ENCODE measurements at regions not wholly inside any gene's neighbourhood (a gene's known extent, or its start where the extent isn't known, plus 50 kb on each side); places are given as distances from the start of the nearest gene placed in this dataset.
A peak's percentile ranks its signal among the peaks of the same experiment; 100 is the strongest.

DNA sequence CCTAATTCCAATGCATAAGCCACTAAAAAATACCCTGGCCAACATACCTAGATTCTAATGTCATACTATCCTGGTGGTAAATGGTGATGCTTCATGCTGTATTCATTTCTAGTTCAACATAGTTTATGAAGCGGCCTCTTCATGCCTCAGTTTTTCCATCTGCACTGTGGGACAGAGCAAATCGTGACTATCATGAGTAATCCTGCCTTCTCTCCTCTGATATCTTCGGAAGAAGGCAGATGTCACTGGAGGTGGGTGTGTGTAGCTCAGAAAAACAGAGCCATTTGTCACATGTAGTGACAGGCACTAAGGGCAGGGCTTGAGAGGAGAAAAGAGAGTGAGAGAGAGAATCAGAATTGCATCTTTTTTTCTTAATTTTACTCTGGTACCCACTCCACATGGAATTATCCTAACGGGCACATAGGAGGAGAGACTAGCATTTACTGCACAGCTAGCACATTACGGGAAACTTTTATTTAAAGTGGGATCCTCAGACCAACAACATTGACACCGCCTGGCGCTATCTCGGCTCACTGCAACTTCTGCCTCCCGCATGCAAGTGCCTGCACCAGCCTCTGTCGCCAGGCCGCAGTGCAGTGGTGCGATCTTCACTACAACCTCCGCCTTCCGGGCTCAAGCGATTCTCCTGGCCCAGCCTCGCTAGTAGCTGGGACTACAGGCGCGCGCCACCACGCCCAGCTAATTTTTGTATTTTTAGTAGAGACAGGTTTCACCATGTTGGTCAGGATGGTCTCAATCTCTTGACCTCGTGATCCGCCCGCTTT is 78.4 kb upstream of the KCNA3 start:
- no peak for DNase-seq (ENCODE audit: low read depth)
- H3K4me3 ChIP-seq (ENCODE audit: low read length) = no peak overlapping the region
- TF ChIP-seq, protein P1, sequence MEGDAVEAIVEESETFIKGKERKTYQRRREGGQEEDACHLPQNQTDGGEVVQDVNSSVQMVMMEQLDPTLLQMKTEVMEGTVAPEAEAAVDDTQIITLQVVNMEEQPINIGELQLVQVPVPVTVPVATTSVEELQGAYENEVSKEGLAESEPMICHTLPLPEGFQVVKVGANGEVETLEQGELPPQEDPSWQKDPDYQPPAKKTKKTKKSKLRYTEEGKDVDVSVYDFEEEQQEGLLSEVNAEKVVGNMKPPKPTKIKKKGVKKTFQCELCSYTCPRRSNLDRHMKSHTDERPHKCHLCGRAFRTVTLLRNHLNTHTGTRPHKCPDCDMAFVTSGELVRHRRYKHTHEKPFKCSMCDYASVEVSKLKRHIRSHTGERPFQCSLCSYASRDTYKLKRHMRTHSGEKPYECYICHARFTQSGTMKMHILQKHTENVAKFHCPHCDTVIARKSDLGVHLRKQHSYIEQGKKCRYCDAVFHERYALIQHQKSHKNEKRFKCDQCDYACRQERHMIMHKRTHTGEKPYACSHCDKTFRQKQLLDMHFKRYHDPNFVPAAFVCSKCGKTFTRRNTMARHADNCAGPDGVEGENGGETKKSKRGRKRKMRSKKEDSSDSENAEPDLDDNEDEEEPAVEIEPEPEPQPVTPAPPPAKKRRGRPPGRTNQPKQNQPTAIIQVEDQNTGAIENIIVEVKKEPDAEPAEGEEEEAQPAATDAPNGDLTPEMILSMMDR (IDR thresholded peaks at IDR 0.05; ENCODE audit: insufficient read depth, low read depth, low read length, missing control alignments) = no peak

DNA sequence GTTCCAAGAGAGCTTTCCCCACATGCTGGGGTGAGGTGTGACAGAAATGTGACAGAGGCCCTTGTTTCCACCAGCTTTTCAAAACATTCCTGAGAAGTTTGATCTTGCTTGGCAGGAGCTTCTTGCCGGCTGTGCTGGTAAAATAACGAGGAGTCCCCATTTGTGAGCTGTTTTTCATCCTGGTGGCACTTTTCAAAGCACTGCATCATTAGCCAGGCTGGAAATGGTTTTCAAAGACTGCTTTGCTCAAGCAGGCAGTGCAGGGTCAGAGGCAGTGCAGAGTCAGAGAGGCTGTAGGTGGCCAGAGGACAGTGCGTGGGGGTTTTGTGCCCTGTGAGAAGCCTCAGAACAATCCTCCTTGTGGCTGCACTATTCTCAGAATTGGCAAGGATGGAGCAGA is 75.8 kb upstream of the KCNA3 start:
- TF ChIP-seq, protein P1 (IDR thresholded peaks at IDR 0.05; ENCODE audit: insufficient read depth, low read depth, low read length, missing control alignments) = no peak
- H3K4me3 ChIP-seq (ENCODE audit: low read length) = no peak overlapping the region
- no peak for DNase-seq (ENCODE audit: low read depth)

DNA sequence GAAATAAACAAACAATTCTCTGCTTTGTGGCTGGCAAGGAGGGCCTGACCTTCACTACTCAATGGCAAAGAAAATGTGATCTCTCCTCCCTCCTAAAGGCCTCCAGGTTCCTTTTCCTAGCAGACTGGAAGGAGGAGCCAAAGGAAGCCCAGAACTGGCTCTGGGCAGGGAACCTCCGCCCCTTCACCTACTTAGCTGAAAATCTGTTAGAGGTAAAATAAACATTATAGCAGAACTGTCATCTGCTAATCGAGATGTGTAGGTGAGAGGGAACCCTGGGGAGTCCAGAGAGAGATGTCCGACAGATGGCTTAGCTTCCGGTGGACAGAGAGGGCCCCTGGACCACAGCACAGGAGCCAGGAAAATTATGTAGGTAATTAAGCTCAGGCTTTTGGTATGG is 75.2 kb upstream of the KCNA3 start:
- TF ChIP-seq, protein P1 (IDR thresholded peaks at IDR 0.05; ENCODE audit: insufficient read depth, low read depth, low read length, missing control alignments) = no peak
- DNase-seq (ENCODE audit: low read depth) = no peak
- H3K4me3 ChIP-seq (ENCODE audit: low read length) = no peak overlapping the region

DNA sequence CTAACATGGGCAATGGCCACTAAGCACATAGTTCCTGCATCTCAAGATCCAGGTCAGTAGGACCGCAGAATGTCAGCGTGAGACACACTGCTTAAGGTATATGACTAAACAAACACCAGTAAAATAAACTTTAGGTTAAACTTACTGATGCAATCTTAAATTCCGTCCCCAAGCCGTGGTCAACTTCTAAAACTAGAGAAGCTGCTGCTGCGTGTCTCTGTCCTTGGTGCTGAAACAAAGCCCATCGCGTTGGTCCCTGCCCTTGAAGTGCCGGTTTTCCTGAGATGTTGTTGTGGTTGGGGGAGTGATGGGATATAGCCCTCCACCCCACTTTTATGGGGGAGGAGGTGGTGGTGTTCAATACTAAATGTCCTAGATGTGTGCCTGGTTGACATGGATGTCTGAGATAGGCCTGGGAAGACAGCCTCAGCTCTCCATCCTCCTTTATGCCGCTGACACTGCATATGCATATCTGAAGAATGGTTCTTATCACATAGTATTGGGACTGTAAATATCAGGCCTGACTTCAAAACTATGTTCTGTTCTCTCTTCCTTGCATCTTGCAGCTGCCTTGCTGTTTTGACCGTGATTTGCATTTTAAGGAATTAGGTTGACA is 72.0 kb upstream of the KCNA3 start:
- TF ChIP-seq, protein P1 (IDR thresholded peaks at IDR 0.05; ENCODE audit: insufficient read depth, low read depth, low read length, missing control alignments) = no peak
- peak; percentile 65 for DNase-seq (ENCODE audit: low read depth)
- no peak overlapping the region for H3K4me3 ChIP-seq (ENCODE audit: low read length)

DNA sequence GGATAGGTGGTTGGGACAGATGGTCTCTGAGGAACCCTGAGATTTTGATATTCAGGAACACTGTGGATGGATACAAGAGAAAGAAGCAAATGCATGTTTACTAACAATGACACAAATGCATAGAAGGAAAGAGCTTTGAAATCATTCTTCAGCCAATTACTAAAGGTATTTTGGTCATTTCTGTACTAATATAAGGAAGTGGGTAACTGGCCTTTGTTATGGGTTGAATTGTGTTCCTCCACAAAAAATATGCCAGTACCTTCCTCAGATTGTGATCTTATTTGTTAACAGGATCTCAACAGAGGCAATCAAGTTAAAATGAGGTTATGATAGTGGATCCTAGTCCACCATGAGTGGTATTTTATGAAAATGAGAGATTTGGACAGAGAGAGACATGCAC is 68.7 kb upstream of the KCNA3 start:
- no peak overlapping the region for H3K4me3 ChIP-seq (ENCODE audit: low read length)
- TF ChIP-seq, protein P1 (IDR thresholded peaks at IDR 0.05; ENCODE audit: insufficient read depth, low read depth, low read length, missing control alignments) = no peak
- DNase-seq (ENCODE audit: low read depth) = no peak

DNA sequence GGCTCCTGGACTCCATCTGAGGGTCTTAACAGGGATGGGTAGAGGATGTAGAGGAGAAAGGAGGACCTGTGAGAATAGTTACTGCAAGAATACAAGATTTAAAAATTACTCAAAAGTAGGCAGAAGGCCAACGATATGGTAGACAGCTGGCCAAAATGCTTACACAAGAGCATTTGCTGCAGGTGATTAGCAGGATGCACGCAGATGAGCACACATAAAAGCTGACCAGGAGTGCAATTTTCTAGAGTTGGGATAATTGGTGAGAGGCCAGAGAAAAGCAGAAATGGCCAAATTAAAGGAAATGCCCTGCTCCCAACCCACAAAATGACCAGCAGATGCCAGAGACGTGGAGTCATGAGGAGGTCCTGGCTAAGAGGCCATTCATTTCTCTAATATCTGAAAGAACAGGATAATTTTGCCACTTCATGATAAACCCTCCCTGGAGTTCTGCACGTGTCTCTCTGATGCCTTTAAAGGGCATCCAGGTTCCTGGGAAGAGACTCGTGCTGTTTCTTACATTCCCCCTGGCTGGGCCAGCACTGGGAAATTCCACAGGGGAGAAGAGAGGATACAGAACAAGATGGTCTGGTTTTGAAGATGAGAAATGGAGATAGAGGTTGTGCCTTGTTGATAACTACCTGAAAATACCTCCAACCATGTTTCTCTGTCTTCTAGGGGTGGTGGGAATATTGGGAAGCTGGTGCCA is 62.3 kb upstream of the KCNA3 start:
- TF ChIP-seq, protein P1 (IDR thresholded peaks at IDR 0.05; ENCODE audit: insufficient read depth, low read depth, low read length, missing control alignments) = no peak
- no peak for DNase-seq (ENCODE audit: low read depth)
- H3K4me3 ChIP-seq (ENCODE audit: low read length) = no peak overlapping the region

All from epithelial cell of esophagus (primary cell).